BJ (cell line): ENCODE measurements at regions not wholly inside any gene's neighbourhood (a gene's known extent, or its start where the extent isn't known, plus 50 kb on each side); places are given as distances from the start of the nearest gene placed in this dataset.

Experiments used
- CTCF ChIA-PET: fragments of 350-600 bp; formaldehyde crosslinking; extraction: SDS; loops from one replicate; lab custom pipeline; 2021; ENCODE audit warnings: antibody characterized with exemption, inconsistent platforms; lab: Yijun Ruan, JAX
- POLR2A ChIA-PET: fragments of 300-600 bp; sonication (Branson Sonifier 250); formaldehyde crosslinking; extraction: SDS; loops from one replicate; lab custom pipeline; 2021; ENCODE audit warnings: antibody characterized with exemption; lab: Charles Lee
- DNase-seq: peaks from one replicate; pipeline ENCODE4 v3.0.0-alpha.2; 2011; ENCODE audit warnings: low read depth
- H3K27me3 ChIP-seq: 2 replicates; pipeline ENCODE4 v1.6.0; 2011; ENCODE audit warnings: low read length; ENCODE audit not compliant: control insufficient read depth, insufficient read depth
- H3K36me3 ChIP-seq: 2 replicates; pipeline ENCODE4 v1.5.1; 2011; ENCODE audit warnings: low read length; ENCODE audit not compliant: control insufficient read depth, insufficient read depth
- H3K4me3 ChIP-seq: 2 replicates; pipeline ENCODE4 v1.5.1; 2011; ENCODE audit warnings: low read depth, mild to moderate bottlenecking, control low read depth, low read length
- TF ChIP-seq, protein P1 (sequence below): IDR thresholded peaks from 2 replicates; pipeline ENCODE4 v1.5.1; 2011; ENCODE audit warnings: low read depth, mild to moderate bottlenecking, control low read depth, inconsistent platforms, low read length, moderate library complexity; ENCODE audit not compliant: insufficient read depth

DNA sequence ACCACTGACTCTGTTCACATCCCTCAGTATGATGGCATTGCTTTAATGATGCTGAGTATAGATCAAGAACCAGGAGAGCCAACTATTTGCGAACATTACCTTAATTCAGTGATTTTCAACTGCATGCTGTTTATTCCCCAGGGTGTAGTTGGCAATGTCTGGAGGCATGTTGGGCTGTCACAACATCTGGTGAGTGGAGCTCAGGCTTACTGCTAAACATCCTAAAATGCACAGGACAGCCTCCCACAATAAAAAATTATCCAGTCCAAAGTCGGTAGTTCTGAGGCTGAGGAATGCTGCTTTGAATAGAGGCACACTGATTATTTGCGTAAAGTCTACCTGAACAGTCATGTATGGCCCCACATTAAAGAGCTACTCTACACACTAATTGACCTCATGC is 94.8 kb upstream of the OPRM1 start:
- TF ChIP-seq, protein P1, sequence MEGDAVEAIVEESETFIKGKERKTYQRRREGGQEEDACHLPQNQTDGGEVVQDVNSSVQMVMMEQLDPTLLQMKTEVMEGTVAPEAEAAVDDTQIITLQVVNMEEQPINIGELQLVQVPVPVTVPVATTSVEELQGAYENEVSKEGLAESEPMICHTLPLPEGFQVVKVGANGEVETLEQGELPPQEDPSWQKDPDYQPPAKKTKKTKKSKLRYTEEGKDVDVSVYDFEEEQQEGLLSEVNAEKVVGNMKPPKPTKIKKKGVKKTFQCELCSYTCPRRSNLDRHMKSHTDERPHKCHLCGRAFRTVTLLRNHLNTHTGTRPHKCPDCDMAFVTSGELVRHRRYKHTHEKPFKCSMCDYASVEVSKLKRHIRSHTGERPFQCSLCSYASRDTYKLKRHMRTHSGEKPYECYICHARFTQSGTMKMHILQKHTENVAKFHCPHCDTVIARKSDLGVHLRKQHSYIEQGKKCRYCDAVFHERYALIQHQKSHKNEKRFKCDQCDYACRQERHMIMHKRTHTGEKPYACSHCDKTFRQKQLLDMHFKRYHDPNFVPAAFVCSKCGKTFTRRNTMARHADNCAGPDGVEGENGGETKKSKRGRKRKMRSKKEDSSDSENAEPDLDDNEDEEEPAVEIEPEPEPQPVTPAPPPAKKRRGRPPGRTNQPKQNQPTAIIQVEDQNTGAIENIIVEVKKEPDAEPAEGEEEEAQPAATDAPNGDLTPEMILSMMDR = no peak
- DNase-seq = no peak
- POLR2A ChIA-PET = no interaction called here

DNA sequence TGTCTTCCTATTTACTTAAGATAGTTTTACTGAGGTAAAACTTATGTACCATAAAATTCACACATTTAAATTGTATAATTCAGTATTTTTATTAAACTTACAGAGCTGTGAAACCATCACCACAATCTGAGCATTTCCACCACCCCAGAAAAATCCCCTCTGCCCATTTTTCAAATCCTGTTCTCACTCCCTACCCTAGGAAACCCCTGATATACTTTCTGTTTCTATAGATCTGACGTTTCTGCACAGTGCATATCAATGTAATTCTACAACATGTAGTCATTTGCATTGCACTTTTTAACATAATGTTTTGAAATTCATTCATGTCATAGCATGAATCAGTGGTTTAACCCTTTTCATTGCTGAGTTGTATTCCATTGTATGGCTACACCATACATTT is 96.7 kb upstream of the OPRM1 start:
- ChIA-PET CTCF (no interaction called here), POLR2A (no interaction called here)
- TF ChIP-seq, protein P1 = no peak
- H3K36me3 ChIP-seq = no peaks in the 10 kb centered on the region
- no peak for DNase-seq
- H3K27me3 ChIP-seq = no peaks in the 10 kb centered on the region
- no peak overlapping the region for H3K4me3 ChIP-seq

More for the DNA sequence above, 94.8 kb upstream of the OPRM1 start:
- Histone ChIP-seq H3K27me3 (no peaks in the 10 kb centered on the region), H3K36me3 (no peaks in the 10 kb centered on the region), H3K4me3 (no peak overlapping the region)
- CTCF ChIA-PET = no interaction called here

DNA sequence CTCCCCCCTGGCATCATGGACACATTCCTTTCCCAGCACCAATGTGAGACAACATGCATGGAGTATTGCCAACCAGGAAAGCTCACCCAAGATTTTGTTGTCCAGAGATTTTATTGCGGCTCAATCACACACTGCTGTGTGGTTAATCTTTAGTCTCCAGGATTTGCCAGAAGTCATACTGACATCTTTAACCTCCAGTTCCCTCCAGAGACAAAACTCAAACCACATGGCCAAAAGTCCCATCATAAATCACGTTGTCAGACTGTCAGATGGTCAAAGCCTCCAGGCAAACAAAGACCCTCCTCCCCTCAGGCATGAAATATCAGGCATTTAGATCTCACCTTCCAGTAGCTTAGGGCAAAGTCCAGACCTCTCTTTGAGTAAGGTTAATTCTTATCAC is 97.3 kb upstream of the OPRM1 start:
- Histone ChIP-seq H3K27me3 (no peaks in the 10 kb centered on the region), H3K4me3 (no peak overlapping the region), H3K36me3 (no peaks in the 10 kb centered on the region)
- TF ChIP-seq, protein P1 = no peak
- ChIA-PET CTCF (no interaction called here), POLR2A (no interaction called here)
- no peak for DNase-seq

DNA sequence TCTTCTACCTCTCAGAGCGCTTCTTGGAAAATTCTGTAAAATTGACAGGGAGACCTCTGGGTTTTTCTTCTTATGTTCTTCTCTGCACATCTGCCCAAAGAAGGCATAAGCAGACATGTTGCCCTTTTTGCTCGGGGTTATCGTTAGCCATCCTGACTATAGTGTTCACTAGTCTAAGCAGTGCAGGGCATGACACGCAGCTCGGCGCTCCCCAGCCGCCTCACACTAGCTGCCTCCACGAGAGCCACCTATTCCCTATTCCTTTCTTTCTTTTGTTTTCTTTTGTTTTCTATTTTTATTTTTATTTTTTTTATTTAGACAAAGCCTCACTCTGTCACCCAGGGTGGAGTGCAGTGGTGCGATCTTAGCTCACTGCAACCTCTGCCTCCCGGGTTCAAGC is 100.2 kb upstream of the OPRM1 start:
- DNase-seq = no peak
- H3K36me3 ChIP-seq = no peaks in the 10 kb centered on the region
- POLR2A ChIA-PET = no interaction called here
- TF ChIP-seq, protein P1 = no peak
- CTCF ChIA-PET = no interaction called here
- H3K27me3 ChIP-seq = no peaks in the 10 kb centered on the region
- H3K4me3 ChIP-seq = no peak overlapping the region

DNA sequence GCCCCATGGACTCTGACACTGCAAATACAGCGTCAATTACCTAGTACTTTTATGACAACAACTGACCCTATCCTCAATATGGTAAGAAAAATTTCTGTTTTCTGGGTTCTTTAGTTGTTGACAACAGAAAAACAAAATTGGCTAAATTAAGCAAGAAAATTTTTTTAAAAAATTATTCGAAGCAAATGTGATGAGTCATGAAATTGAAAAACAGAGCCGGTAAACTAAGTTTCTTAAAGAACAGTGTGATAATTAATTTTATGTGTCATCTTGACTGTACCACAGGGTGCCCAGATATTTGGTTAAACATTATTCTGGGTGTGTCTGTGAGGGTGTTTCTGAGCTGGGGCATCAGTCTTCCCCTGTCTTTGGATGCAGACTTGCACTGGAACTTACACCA is 107.6 kb upstream of the OPRM1 start:
- POLR2A ChIA-PET = no interaction called here
- no peak for DNase-seq
- Histone ChIP-seq H3K4me3 (no peak overlapping the region), H3K27me3 (no peaks in the 10 kb centered on the region), H3K36me3 (no peaks in the 10 kb centered on the region)
- CTCF ChIA-PET = no interaction called here
- TF ChIP-seq, protein P1 = no peak
